GM12874 (cell line): ENCODE measurements at regions not wholly inside any gene's neighbourhood (a gene's known extent, or its start where the extent isn't known, plus 50 kb on each side); places are given as distances from the start of the nearest gene placed in this dataset.

Source experiments
- TF ChIP-seq, protein P1 (sequence below): IDR thresholded peaks from 2 replicates; pipeline ENCODE4 v1.5.1; 2011; ENCODE audit warnings: low read depth, mild to moderate bottlenecking, control low read depth, low read length, moderate library complexity; ENCODE audit not compliant: insufficient read depth

- TF ChIP-seq, protein P1, sequence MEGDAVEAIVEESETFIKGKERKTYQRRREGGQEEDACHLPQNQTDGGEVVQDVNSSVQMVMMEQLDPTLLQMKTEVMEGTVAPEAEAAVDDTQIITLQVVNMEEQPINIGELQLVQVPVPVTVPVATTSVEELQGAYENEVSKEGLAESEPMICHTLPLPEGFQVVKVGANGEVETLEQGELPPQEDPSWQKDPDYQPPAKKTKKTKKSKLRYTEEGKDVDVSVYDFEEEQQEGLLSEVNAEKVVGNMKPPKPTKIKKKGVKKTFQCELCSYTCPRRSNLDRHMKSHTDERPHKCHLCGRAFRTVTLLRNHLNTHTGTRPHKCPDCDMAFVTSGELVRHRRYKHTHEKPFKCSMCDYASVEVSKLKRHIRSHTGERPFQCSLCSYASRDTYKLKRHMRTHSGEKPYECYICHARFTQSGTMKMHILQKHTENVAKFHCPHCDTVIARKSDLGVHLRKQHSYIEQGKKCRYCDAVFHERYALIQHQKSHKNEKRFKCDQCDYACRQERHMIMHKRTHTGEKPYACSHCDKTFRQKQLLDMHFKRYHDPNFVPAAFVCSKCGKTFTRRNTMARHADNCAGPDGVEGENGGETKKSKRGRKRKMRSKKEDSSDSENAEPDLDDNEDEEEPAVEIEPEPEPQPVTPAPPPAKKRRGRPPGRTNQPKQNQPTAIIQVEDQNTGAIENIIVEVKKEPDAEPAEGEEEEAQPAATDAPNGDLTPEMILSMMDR: no peak
These were observed 113.6 kb downstream of the SPRY1 start for GRCh38 chr4:123510221-123510620.

DNA sequence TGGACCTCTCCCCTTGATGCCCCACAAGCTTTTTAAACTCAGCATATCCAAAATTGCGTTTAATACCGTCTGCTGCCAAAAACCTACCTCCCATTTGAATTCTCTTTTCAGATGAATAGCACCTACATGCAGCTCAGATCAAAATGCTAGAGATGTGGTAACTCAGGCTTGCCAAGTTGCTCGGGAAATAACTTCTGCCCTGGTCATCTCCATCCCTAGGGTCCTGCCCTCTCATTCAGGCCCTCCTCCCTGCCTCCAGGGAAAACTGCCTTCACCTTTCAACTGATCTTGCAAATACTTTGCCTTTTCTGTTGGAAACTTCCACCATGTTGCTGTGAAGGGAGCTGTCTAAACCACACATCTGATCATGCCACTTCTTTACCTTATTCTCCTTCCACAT is 114.1 kb downstream of the SPRY1 start:
- TF ChIP-seq, protein P1: no peak

DNA sequence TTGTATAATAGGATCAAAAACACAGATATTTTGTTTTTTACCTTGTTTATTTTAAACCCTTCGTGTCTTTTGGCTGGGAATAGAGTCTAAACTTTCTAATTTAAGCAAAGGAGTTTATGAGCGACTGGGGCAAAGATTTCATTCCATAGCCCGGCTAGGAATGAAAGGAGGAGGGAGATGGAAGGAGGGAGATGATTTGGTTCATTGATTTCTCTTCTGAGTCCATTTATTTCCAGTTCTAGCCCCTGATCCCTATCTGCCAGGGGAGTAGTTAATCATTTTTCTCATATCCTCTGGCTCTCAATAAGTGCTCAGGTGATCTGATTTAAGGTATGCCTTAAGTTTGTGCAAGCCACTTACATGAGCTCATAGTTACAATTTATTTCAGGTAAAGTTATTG is 120.0 kb downstream of the SPRY1 start:
- TF ChIP-seq, protein P1: no peak

- TF ChIP-seq, protein P1: no peak
These were observed 120.6 kb downstream of the SPRY1 start for GRCh38 chr4:123517176-123517575.

GRCh38 chr4:123517971-123518370 is 121.4 kb downstream of the SPRY1 start:
- TF ChIP-seq, protein P1: no peak

GRCh38 chr4:123520325-123520724 is 123.7 kb downstream of the SPRY1 start:
- TF ChIP-seq, protein P1: no peak

DNA sequence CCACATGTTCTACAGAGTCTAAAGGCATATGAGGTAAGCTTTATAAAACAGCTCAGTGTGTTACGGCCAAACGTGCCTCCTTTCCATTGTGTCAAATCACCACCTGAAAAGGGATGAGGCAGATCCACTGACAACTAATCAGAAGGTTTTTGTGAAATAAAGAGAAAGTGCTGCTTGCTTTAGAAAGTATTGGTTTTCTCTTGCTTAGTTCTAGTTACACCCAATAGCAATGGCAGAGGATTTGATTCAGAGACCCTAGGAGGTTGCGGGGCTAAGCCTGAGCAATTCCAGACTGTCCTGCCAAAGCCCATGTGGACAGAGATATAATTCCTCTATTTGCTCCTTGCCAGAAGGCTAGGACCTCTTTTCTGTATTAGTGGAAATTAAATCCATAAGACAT is 125.5 kb downstream of the SPRY1 start:
- TF ChIP-seq, protein P1: no peak

GRCh38 chr4:123522646-123523045 is 126.1 kb downstream of the SPRY1 start:
- TF ChIP-seq, protein P1: no peak
